HG03558 (cell line): ENCODE measurements at regions not wholly inside any gene's neighbourhood (a gene's known extent, or its start where the extent isn't known, plus 50 kb on each side); places are given as distances from the start of the nearest gene placed in this dataset.
"Not testable (repeated sequence)": the region's sequence is repeated elsewhere in the genome, so short reads cannot be mapped to it uniquely, and the experiment has no call there.

Experiments
- ATAC-seq: cut with Tn5 transposase; IDR thresholded peaks from one replicate; pipeline ENCODE4 v1.9.1; 2021; ENCODE audit warnings: moderate number of reproducible peaks; ENCODE audit not compliant: unreplicated experiment; ENCODE audit errors: extremely low read depth

DNA sequence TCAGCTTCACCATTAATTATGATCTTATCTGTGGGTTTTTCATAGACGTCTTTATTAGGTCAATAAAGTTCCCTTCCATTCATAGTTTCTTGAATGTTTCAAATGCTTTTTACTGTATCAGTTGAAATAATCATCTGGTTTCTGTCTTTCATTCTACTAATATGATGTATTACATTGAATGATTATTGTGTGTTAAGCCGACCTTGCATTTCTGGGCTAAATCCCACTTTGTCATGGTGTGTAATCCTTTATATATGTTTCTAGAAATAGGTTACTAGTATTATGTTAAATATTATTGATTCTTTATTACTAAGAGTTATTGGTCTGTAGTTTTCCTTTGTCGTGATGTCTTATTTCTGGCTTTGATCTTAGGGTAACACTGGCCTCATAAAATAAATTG is 134.9 kb downstream of the FASLG start:
- ATAC-seq, result no peak

DNA sequence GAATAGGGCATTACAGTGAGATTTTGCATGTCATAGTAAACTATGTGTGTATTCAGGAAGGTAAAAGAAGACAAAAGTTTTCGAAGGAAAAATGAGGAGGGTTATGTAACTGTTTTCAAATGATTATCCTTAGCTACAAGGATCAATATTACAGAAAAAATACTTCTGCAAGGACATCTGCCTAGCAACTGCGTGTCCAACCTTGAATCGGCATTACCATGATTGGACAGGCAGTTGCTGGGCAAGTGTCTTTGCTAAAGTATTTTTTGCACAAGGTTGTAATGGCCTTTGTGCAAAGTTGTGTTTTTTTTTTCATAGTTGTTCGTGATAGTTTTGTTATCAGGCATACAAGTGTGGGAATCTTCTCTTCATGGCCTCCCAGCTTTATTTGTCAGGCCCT is 136.8 kb downstream of the FASLG start:
- no peak for ATAC-seq

GRCh38 chr1:172799804-172800203 is 140.9 kb downstream of the FASLG start:
- ATAC-seq, result not testable (repeated sequence)

DNA sequence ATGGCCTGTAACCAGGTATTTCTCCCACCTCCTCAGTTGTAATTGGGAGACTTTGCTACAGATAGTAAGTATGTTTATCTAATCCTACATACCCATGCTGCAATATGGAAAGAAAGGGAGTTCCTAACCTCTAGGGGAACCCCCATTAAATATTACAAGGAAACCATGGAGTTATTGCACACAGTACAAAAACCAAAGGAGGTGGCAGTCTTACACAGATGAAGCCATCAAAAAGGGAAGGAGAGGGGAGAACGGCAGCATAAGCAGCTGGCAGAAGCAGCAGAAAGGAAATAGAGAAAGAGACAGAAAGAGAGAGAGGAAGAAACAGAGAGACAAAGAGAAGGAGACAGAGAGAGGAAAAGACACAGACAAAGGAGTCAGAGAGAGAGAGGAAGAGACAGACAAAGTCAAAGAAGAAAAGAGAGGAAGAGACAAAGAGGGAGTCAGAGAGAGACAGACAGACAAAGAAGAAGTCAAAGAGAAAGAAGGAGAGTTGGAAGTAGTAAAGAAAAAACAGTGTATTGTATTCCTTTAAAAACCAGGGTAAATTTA is 142.9 kb downstream of the FASLG start:
- no peak for ATAC-seq

DNA sequence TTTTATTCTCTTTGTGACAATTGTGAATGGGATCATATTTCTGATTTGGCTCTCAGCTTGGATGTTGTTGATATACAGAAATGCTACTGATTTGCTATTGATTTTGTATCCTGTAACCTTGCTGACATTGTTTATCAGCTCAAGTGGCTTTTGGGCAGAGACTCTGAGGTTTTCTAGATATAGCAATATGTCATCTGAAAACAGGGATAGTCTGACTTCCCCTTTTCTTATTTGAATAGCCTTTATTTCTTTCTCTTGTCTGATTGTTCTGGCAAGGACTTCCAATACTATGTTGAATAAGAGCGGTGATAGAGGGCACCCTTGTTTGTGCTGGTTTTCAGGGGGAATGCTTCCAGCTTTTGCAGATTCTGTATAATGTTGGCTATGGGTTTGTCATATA is 150.8 kb downstream of the FASLG start:
- no peak for ATAC-seq

- ATAC-seq, result no peak
Measured at GRCh38 chr1:172810480-172811175, 151.7 kb downstream of the FASLG start.

DNA sequence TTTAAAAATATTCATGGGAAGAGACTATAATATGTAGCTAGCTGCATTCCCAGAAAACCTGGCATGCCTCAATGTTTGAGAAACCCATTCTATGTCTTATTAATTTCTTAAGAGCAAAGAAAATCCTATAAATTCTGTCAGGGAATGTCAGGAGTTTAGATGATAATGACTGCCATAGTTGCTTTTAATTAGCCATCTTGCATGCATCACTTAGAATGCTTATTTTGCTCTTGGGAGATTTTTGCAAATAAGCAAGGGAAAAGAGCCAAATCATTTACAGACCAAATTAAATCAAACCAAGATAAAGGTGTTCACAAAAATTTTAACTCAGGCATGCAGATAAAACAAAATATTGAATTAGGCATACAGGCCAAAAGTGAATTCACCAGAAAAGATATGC is 152.8 kb downstream of the FASLG start:
- ATAC-seq, result no peak

DNA sequence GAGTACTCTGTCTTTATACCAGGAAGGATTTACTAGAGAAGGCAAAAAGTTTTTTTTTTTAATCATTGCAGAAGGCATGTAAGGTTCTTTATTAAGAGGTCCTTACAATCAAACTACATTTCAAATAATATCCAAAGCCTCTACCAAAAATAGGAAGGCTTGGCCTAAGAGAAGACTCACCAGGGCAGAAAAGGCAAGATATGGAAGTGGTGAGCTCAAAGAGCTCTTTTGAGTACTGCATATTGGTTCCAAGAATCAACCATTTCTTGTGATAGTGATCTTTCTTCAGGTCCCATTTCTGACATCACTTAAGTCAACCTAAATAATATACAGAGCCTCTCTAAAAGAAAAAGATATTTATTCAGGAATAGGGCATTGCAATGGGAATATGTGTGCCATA is 153.2 kb downstream of the FASLG start:
- no peak for ATAC-seq

- no peak for ATAC-seq
Measured at GRCh38 chr1:172813330-172813729, 154.4 kb downstream of the FASLG start.

- no peak for ATAC-seq
Measured at GRCh38 chr1:172814428-172814827, 155.5 kb downstream of the FASLG start.

GRCh38 chr1:172815740-172816139 is 156.8 kb downstream of the FASLG start:
- ATAC-seq, result no peak

- ATAC-seq, result peak; percentile 89
Measured at GRCh38 chr1:172818841-172819527, 160.1 kb downstream of the FASLG start.

DNA sequence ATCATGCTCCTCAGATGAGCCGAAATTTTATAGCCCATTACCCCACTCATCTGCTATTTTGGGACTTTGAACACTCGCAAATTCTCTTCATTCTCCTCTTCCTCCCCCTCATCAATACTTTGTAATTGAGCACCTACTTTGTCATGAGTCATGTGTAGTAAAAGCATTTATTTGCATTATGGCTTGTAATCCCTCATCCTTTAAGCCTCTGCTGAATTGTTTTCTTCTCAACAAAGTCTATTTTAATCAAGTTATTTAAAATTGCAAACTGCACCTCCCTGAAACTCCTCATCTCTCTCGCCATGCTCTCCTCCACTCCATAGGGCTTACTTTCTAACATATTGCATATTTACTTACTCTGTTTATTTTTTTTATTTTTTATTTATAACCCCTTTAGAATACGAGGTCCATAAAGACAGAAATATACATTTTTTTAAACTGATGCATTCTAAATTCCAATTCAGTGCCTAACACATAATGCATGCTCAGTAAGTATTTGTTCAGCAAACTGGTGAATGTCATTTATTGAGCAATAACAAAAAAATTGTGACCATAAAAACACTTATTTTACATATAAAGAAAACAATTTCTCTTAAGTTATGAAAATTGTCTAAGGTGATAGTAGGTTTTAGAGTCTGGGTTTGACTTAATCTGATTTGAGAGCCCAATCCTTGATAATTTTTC is 161.7 kb downstream of the FASLG start:
- no peak for ATAC-seq

GRCh38 chr1:172821609-172822274 is 162.8 kb downstream of the FASLG start:
- no peak for ATAC-seq

DNA sequence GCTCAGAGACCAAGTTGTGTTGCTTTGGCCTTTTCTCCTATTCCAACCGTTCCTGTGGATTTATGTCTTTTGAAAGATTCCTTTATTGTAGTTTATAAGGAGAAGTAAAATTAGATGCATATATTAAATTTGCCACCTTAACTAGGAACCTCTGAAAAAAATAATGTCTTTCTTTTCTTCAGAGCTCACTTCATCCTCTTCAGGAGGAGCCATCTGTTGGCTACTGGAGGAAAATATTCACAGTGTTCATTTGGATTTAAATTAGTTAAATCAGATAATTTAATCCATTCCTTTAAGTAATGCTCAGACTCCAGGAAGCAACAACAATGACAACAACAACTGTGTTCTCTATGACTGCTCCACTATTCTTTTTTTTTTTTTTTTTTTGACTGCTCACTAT is 164.0 kb downstream of the FASLG start:
- no peak for ATAC-seq

DNA sequence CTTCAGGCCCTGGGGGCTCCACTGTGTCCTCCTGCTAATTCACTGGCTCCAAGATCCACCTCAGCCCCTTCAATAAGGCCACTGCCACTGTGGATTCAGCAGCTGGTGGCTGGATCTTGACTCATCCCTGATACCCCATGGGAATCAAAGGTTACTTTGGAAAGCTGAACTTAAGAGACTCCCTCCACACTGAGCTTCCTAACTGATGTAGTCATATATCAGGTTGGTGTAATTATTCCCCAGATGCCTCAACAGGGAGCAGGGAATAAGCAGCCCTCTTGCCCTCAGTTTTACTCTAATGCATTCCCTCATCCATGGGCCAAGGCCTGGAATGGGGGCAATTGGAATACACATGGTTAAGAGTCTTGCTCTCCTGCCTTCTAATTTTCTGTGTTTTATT is 164.6 kb downstream of the FASLG start:
- ATAC-seq, result no peak

GRCh38 chr1:172824209-172824608 is 165.3 kb downstream of the FASLG start:
- no peak for ATAC-seq

DNA sequence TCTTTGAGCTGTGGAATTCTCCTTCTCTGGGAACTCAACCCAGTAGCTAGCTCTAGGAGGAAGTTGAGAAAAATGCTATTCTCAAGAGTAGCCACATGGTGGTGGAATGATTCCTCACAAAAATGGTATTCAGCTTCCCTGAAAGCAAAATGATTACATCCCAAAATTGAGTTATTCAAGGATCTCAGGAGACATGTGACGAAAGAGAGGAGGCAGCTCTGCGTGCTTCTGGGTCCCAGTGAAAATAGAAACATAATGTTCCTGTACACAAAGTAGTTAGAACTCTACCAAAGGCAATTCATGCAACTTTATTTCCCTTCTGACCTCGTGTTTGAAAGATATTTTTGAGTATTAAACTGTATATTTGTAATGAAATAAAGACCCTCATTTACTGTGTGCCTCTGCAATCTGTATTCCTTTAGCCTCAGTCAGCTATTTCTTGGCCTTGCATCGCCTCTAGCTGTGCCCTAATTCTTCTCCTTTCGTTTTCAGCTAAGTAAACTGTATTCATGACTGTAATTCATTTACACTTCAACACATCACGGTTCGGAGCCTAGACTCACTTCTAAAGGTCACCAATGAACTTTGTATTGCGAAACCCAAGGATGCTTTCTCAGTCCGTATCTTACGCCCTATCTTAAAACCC is 167.3 kb downstream of the FASLG start:
- no peak for ATAC-seq

DNA sequence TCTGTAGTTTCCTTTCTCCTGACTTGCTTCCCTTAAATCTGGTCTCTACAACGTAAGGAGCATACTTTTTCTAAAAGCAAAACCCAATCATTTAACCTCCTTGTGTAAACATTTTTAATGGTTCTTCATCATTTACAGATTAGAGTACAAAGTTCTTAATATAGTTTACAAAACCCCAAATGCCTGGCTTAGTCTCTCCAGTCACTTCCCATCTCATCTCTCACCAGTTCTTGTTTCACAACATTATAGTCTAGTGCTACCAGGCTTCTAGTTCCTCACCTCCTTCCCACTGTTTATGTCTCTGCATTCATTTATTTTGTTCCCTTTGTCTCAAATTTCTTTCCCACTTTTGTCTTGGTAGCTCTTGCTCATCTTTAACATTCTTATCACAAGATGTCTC is 168.4 kb downstream of the FASLG start:
- no peak for ATAC-seq

DNA sequence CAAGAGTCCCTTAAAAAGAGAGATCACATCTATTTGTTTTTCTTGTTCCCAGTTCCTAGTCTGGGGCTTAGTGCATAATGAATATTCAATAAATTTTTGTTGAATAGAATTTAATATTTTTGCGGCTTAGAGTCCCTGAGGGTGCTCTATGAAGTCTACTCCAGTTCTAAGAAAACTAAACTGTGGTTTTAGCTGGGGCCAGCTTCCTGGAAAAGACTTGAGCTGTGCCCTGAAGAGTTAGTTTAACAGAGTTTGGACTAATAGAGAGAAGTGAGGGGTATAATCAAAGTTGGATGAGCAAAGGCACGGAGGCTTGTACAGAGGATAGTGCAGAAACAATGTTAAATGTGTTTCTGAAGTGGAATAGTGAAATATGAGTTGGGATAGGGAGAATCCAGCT is 168.9 kb downstream of the FASLG start:
- no peak for ATAC-seq
